K562 (cell line): ENCODE measurements at regions not wholly inside any gene's neighbourhood (a gene's known extent, or its start where the extent isn't known, plus 50 kb on each side); places are given as distances from the start of the nearest gene placed in this dataset.
"Not testable (repeated sequence)": the region's sequence is repeated elsewhere in the genome, so short reads cannot be mapped to it uniquely, and the experiment has no call there.

Experiments
- ATAC-seq: fragments of 200-7000 bp; cut with Tn5 transposase; 3 replicates; pipeline ENCODE4 v1.9.1; 2020; ENCODE audit warnings: moderate library complexity
- BruUV-seq: library from RNA; stranded (reverse); fragments of 400-500 nt; replicated peaks from 2 replicates; lab custom pipeline; 2021; lab: Mats Ljungman, UMichigan
- CTCF ChIA-PET: fragments of 300-600 bp; formaldehyde crosslinking; extraction: SDS; loops from one replicate; lab custom pipeline; 2021; ENCODE audit warnings: low intra/inter-chr PET ratio; lab: Yijun Ruan, JAX
- POLR2A ChIA-PET: fragments of 300-600, 350-650 bp; sonication (Branson Sonifier 250); formaldehyde crosslinking; extraction: SDS; loops from one replicate; lab custom pipeline; 2021; ENCODE audit warnings: antibody characterized with exemption, inconsistent platforms; lab: Yijun Ruan, JAX
- DNase-seq, 4 experiments: peaks; one replicate each; pipeline versions ENCODE4 v3.0.0 to v3.0.0-alpha.2; 2011 to 2018; ENCODE audit warnings: low spot score in 3 of 4, mixed read lengths in 3 of 4; ENCODE audit errors: extremely low read depth in 1 of 4
- FAIRE-seq: peaks from 2 replicates; lab custom pipeline; 2011; peaks lifted over from hg19 to GRCh38; lab: Jason Lieb, UNC
- H2AFZ ChIP-seq: 2 replicates; pipeline ENCODE4 v1.6.0; 2011; ENCODE audit warnings: low read depth, low read length, control low read depth, inconsistent platforms
- H3K27ac ChIP-seq: fragments of 200-600 bp; 3 replicates; pipeline ENCODE4 v1.8.0; 2011; ENCODE audit warnings: low read depth, mild to moderate bottlenecking, control low read depth, inconsistent platforms, low read length, moderate library complexity, mixed read lengths; ENCODE audit errors: extremely low read depth
- H3K27me3 ChIP-seq, 2 experiments: fragments of 300-600 bp in 1 of 2; 2 replicates in 1 of 2; 3 replicates in 1 of 2; pipeline versions ENCODE4 v1.6.0 to v1.8.0; 2011; ENCODE audit warnings: inconsistent platforms in 2 of 2, low read length in 2 of 2, mild to moderate bottlenecking in 1 of 2, mixed read lengths in 1 of 2, moderate library complexity in 1 of 2; ENCODE audit not compliant: control insufficient read depth in 2 of 2, insufficient read depth in 2 of 2
- H3K36me3 ChIP-seq: fragments of 300-600 bp; 3 replicates; pipeline ENCODE4 v1.8.0; 2011; ENCODE audit warnings: mild to moderate bottlenecking, low read length, inconsistent platforms; ENCODE audit not compliant: control insufficient read depth, insufficient read depth
- H3K4me1 ChIP-seq, 2 experiments: fragments of 200-600 bp in 1 of 2; replicated peaks in 1 of 2; 2 replicates in 1 of 2; 3 replicates in 1 of 2; pipeline versions ENCODE4 v1.5.1 to v1.8.0; 2011; ENCODE audit warnings: inconsistent platforms in 2 of 2, low read length in 2 of 2, mild to moderate bottlenecking in 1 of 2, mixed read lengths in 1 of 2, moderate library complexity in 1 of 2; ENCODE audit not compliant: control insufficient read depth in 2 of 2, insufficient read depth in 2 of 2
- H3K4me2 ChIP-seq: 2 replicates; pipeline ENCODE4 v1.6.1; 2011; ENCODE audit warnings: low read length, control low read depth, inconsistent platforms, mixed read lengths; ENCODE audit not compliant: insufficient read depth
- H3K4me3 ChIP-seq: fragments of 200-600 bp; sonication (generic), shearing (Covaris generic); 2 replicates; pipeline ENCODE4 v1.5.1; 2016; ENCODE audit warnings: control low read depth, inconsistent platforms
- H3K79me2 ChIP-seq: fragments of 200-600 bp; 3 replicates; pipeline ENCODE4 v1.8.0; 2011; ENCODE audit warnings: low read length, inconsistent platforms; ENCODE audit not compliant: control insufficient read depth, insufficient read depth
- H3K9ac ChIP-seq, 2 experiments: 2 replicates each; pipeline versions ENCODE4 v1.6.0 to v1.6.1; 2011; ENCODE audit warnings: low read depth in 2 of 2, low read length in 2 of 2, control low read depth in 1 of 2, inconsistent platforms in 1 of 2, mild to moderate bottlenecking in 1 of 2, mixed read lengths in 1 of 2; ENCODE audit not compliant: insufficient read depth in 1 of 2
- H3K9me1 ChIP-seq: one replicate; pipeline ENCODE4 v1.6.0; 2011; ENCODE audit warnings: inconsistent platforms, mild to moderate bottlenecking, low read length, moderate library complexity; ENCODE audit not compliant: control insufficient read depth, insufficient read depth
- H3K9me3 ChIP-seq: replicated peaks from 2 replicates; pipeline ENCODE4 v1.5.1; 2011; ENCODE audit warnings: low read depth, low read length, inconsistent platforms; ENCODE audit not compliant: control insufficient read depth, insufficient read depth
- H4K20me1 ChIP-seq: replicated peaks from 2 replicates; pipeline ENCODE4 v1.6.1; 2011; ENCODE audit warnings: low read length, inconsistent platforms, mixed read lengths; ENCODE audit not compliant: control insufficient read depth, insufficient read depth
- CC2D1A ChIP-seq: fragments of 450-650 bp; IDR thresholded peaks from 2 replicates; pipeline ENCODE4 v1.6.1; 2017; ENCODE audit warnings: mild to moderate bottlenecking
- CTCF ChIP-seq, 3 experiments: IDR thresholded peaks in 2 of 3; conservative IDR thresholded peaks in 1 of 3; 2 replicates each; pipeline ENCODE4 v1.5.1; 2011 to 2012; ENCODE audit warnings: low read length in 3 of 3, mild to moderate bottlenecking in 3 of 3, control low read depth in 2 of 3, improper control_type of control experiment in 1 of 3, inconsistent platforms in 1 of 3, low read depth in 1 of 3, mixed read lengths in 1 of 3, moderate library complexity in 1 of 3; ENCODE audit not compliant: insufficient read depth in 2 of 3
- DEAF1 ChIP-seq: fragments of 450-650 bp; formaldehyde crosslinking; IDR thresholded peaks from 2 replicates; pipeline ENCODE4 v1.4.0; 2020; ENCODE audit warnings: mild to moderate bottlenecking, moderate library complexity
- STAG1 ChIP-seq: sonication (generic); formaldehyde crosslinking; IDR thresholded peaks from 2 replicates; pipeline ENCODE4 v1.5.0; 2020; ENCODE audit warnings: missing genetic modification reagents, borderline replicate concordance
- TFAP4 ChIP-seq: sonication (generic); formaldehyde crosslinking; IDR thresholded peaks from 2 replicates; pipeline ENCODE4 v1.8.0; 2022; ENCODE audit warnings: missing genetic modification reagents, mild to moderate bottlenecking, moderate library complexity, borderline replicate concordance
- YY1 ChIP-seq, 3 experiments: IDR thresholded peaks; 2 replicates each; pipeline ENCODE4 v1.6.1; 2011; ENCODE audit warnings: low read length in 2 of 3, mild to moderate bottlenecking in 2 of 3, moderate library complexity in 2 of 3, borderline replicate concordance in 1 of 3, control low read depth in 1 of 3, low read depth in 1 of 3; ENCODE audit not compliant: insufficient read depth in 3 of 3, insufficient replicate concordance in 2 of 3, control insufficient read depth in 1 of 3, insufficient read length in 1 of 3; ENCODE audit errors: extremely low read depth in 1 of 3
- WGBS: fragments of 100-300 bp; shearing (Covaris generic); methylation state at CpG from one replicate; pipeline ENCODE4 v1.1.6; 2016; ENCODE audit warnings: low coverage, mixed read lengths; ENCODE audit not compliant: insufficient coverage; ENCODE audit errors: missing lambda C conversion rate; 5-methylcytosine and 5-hydroxymethylcytosine counted together
- in situ Hi-C: fragments of 300-500 bp; cut with MboI; formaldehyde crosslinking; loops from 4 replicates; pipeline ENCODE4 v1.15.0; 2018; ENCODE audit warnings: inconsistent platforms, mixed read lengths
- intact Hi-C: fragments of 100-400 bp; cut with micrococcal nuclease; formaldehyde crosslinking; loops from 2 replicates; pipeline ENCODE4 v1.14.2; 2022

- POLR2A ChIA-PET = not testable (repeated sequence)
- WGBS = 11% methylated on average over 7 of the region's 10 CpGs
- TF ChIP-seq CC2D1A (0 out of 2 replicates have a peak, but pooled peaks have one; percentile 25), YY1 (IDR thresholded peaks at IDR 0.05; ENCODE audit: borderline replicate concordance in 1 of 3, control insufficient read depth in 1 of 3, extremely low read depth in 1 of 3, insufficient read depth in 3 of 3, insufficient read length in 1 of 3, insufficient replicate concordance in 2 of 3, low read depth in 1 of 3, low read length in 2 of 3) (peak in 2 of 3 experiments; percentile 39 to 41), TFAP4 (CRISPR knock-in tag) (peak; percentile 74; the same call in 1 of the 2 replicates), CTCF (IDR thresholded peaks at IDR 0.05 in 2 of 3, conservative IDR thresholded peaks at IDR 0.05 in 1 of 3; ENCODE audit: insufficient read depth in 2 of 3, low read depth in 1 of 3, low read length in 3 of 3) (peak; percentile 69 to 87 (median 72)), DEAF1 (CRISPR knock-in tag) (peak; percentile 84), STAG1 (CRISPR knock-in tag) (peak; percentile 79; the same call in 1 of the 2 replicates)
These were observed 96.7 kb downstream of the TBC1D26 start for GRCh38 chr17:15828727-15829314.

More at GRCh38 chr17:15828727-15829314, 96.7 kb downstream of the TBC1D26 start:
- FAIRE-seq (peak; percentile 94), DNase-seq (peak; percentile 7 to 71 (median 10)), ATAC-seq (peak; percentile 99)
- H3K9ac ChIP-seq, H3K4me1 ChIP-seq, H3K4me3 ChIP-seq, H3K4me2 ChIP-seq, H3K9me1 ChIP-seq, H3K27me3 ChIP-seq, in situ Hi-C loops, H3K27ac ChIP-seq, H3K9me3 ChIP-seq, H2AFZ ChIP-seq, H3K79me2 ChIP-seq, H3K36me3 ChIP-seq, H4K20me1 ChIP-seq, BruUV-seq: not testable (repeated sequence)
- intact Hi-C loops = loop anchor here (1.0 to 5.0 kb wide), 2 partner anchors 113 to 169 kb away; no protein-coding TSS in a partner anchor
- CTCF ChIA-PET = interaction anchor here (1.5 to 1.7 kb wide), 3 partner anchors 115 to 170 kb away, joined by 3 to 12 read pairs (median 5); partner anchors contain the start of genes TTC19 and ZSWIM7
